ENCODE measurements at regions not wholly inside any gene's neighbourhood (a gene's known extent, or its start where the extent isn't known, plus 50 kb on each side); places are given as distances from the start of the nearest gene placed in this dataset.

- Mint-ChIP-seq H3K4me3 (no peak overlapping the region), H3K27me3 (ENCODE audit: low read depth in 2 of 2) (no peaks in the 10 kb centered on the region), H3K4me1 (no peaks in the 10 kb centered on the region), H3K9me3 (peaks cover 23 to 37% of the 10 kb centered on the region in 2 donors), H3K27ac (no peak overlapping the region), H3K36me3 (peaks cover 20% of the 10 kb centered on the region)
- 100% methylated on average over 2 of the region's 2 CpGs for WGBS (ENCODE audit: insufficient coverage)
- Histone ChIP-seq H3K27ac (ENCODE audit: low read length) (no peak overlapping the region), H3K4me3 (ENCODE audit: low read length) (no peak overlapping the region), H3K36me3 (ENCODE audit: control insufficient read depth, insufficient read depth, low read length) (no peaks in the 10 kb centered on the region), H3K4me1 (ENCODE audit: control insufficient read depth, insufficient read depth, low read length) (no peaks in the 10 kb centered on the region), H3K27me3 (ENCODE audit: control insufficient read depth, insufficient read depth, low read length) (no peaks in the 10 kb centered on the region), H3K9me3 (ENCODE audit: control insufficient read depth, insufficient read depth, low read length) (no peaks in the 10 kb centered on the region)
- intact Hi-C loops (cut with micrococcal nuclease) = no loop called here
- no peak for TF ChIP-seq CTCF (IDR thresholded peaks at IDR 0.05)
- ATAC-seq (no peak), DNase-seq (no peak)
Measured at GRCh38 chr5:165874851-165875250, 2369.4 kb downstream of the MAT2B start.

GRCh38 chr5:165876538-165876937 lies 2371.1 kb downstream of the MAT2B start:
- Mint-ChIP-seq H3K36me3 (peaks cover 20% of the 10 kb centered on the region), H3K9me3 (peaks cover 21 to 32% of the 10 kb centered on the region in 2 donors), H3K4me1 (no peaks in the 10 kb centered on the region), H3K27me3 (ENCODE audit: low read depth in 2 of 2) (no peaks in the 10 kb centered on the region), H3K4me3 (no peak overlapping the region), H3K27ac (no peak overlapping the region)
- intact Hi-C loops (cut with micrococcal nuclease) = no loop called here
- Histone ChIP-seq H3K4me3 (ENCODE audit: low read length) (no peak overlapping the region), H3K4me1 (ENCODE audit: control insufficient read depth, insufficient read depth, low read length) (no peaks in the 10 kb centered on the region), H3K27me3 (ENCODE audit: control insufficient read depth, insufficient read depth, low read length) (no peaks in the 10 kb centered on the region), H3K36me3 (ENCODE audit: control insufficient read depth, insufficient read depth, low read length) (no peaks in the 10 kb centered on the region), H3K27ac (ENCODE audit: low read length) (no peak overlapping the region), H3K9me3 (ENCODE audit: control insufficient read depth, insufficient read depth, low read length) (no peaks in the 10 kb centered on the region)
- no peak for DNase-seq
- TF ChIP-seq CTCF (IDR thresholded peaks at IDR 0.05) = no peak
- ATAC-seq = no peak

GRCh38 chr5:165877475-165877874 lies 2372.1 kb downstream of the MAT2B start:
- Histone ChIP-seq H3K4me1 (ENCODE audit: control insufficient read depth, insufficient read depth, low read length) (no peaks in the 10 kb centered on the region), H3K27ac (ENCODE audit: low read length) (no peak overlapping the region), H3K9me3 (ENCODE audit: control insufficient read depth, insufficient read depth, low read length) (no peaks in the 10 kb centered on the region), H3K36me3 (ENCODE audit: control insufficient read depth, insufficient read depth, low read length) (no peaks in the 10 kb centered on the region), H3K4me3 (ENCODE audit: low read length) (no peak overlapping the region), H3K27me3 (ENCODE audit: control insufficient read depth, insufficient read depth, low read length) (no peaks in the 10 kb centered on the region)
- Mint-ChIP-seq H3K27me3 (ENCODE audit: low read depth in 2 of 2) (no peaks in the 10 kb centered on the region), H3K4me1 (no peaks in the 10 kb centered on the region), H3K9me3 (peaks cover 25 to 30% of the 10 kb centered on the region in 2 donors), H3K4me3 (no peak overlapping the region), H3K27ac (no peak overlapping the region), H3K36me3 (peaks cover 20% of the 10 kb centered on the region)
- intact Hi-C loops (cut with micrococcal nuclease) = no loop called here
- WGBS (ENCODE audit: insufficient coverage) = 96% methylated on average over 3 of the region's 3 CpGs
- no peak for TF ChIP-seq CTCF (IDR thresholded peaks at IDR 0.05)
- ATAC-seq (no peak), DNase-seq (no peak)

- DNase-seq (no peak), ATAC-seq (no peak)
- peaks cover 11% of the 10 kb centered on the region for H3K36me3 Mint-ChIP-seq
- H3K27ac Mint-ChIP-seq = no peak overlapping the region
- Histone ChIP-seq H3K4me3 (ENCODE audit: low read length) (no peak overlapping the region), H3K4me1 (ENCODE audit: control insufficient read depth, insufficient read depth, low read length) (no peaks in the 10 kb centered on the region), H3K27ac (ENCODE audit: low read length) (no peak overlapping the region), H3K36me3 (ENCODE audit: control insufficient read depth, insufficient read depth, low read length) (no peaks in the 10 kb centered on the region), H3K27me3 (ENCODE audit: control insufficient read depth, insufficient read depth, low read length) (no peaks in the 10 kb centered on the region), H3K9me3 (ENCODE audit: control insufficient read depth, insufficient read depth, low read length) (no peaks in the 10 kb centered on the region)
- H3K4me3 Mint-ChIP-seq = no peak overlapping the region
- 73% methylated on average over 2 of the region's 2 CpGs for WGBS (ENCODE audit: insufficient coverage)
- H3K27me3 Mint-ChIP-seq (ENCODE audit: low read depth in 2 of 2) = no peaks in the 10 kb centered on the region
- peaks cover 20 to 24% of the 10 kb centered on the region in 2 donors for H3K9me3 Mint-ChIP-seq
- TF ChIP-seq CTCF (IDR thresholded peaks at IDR 0.05) = no peak
- intact Hi-C loops (cut with micrococcal nuclease) = no loop called here
- no peaks in the 10 kb centered on the region for H3K4me1 Mint-ChIP-seq
Measured at GRCh38 chr5:165881259-165881658, 2375.8 kb downstream of the MAT2B start.

Measured in natural killer cell (primary cell).